SK-N-SH (cell line): ENCODE measurements at regions not wholly inside any gene's neighbourhood (a gene's known extent, or its start where the extent isn't known, plus 50 kb on each side); places are given as distances from the start of the nearest gene placed in this dataset.

Source experiments
- CHD2 ChIP-seq: fragments of 150-350 bp; IDR thresholded peaks from 2 replicates; pipeline ENCODE4 v1.6.1; 2018; ENCODE audit warnings: low read length; ENCODE audit not compliant: partially characterized antibody
- CTCF ChIP-seq: fragments of 200-600 bp; sonication (generic); IDR thresholded peaks from 2 replicates; pipeline ENCODE4 v1.6.1; 2017; ENCODE audit warnings: antibody characterized with exemption, mild to moderate bottlenecking, moderate library complexity
- EP300 ChIP-seq, 2 experiments: IDR thresholded peaks; 2 replicates each; pipeline versions ENCODE4 v1.4.0 to v1.6.1; 2012; ENCODE audit warnings: borderline replicate concordance in 1 of 2, low read depth in 1 of 2, low read length in 1 of 2
- EZH2phosphoT487 ChIP-seq: fragments of 200-600 bp; sonication (generic); IDR thresholded peaks from 2 replicates; pipeline ENCODE4 v1.6.1; 2017; ENCODE audit warnings: low read depth, mixed run types, mild to moderate bottlenecking, antibody characterized with exemption, moderate library complexity, borderline replicate concordance
- JUND ChIP-seq: IDR thresholded peaks from 2 replicates; pipeline ENCODE4 v1.4.0; 2012
- MAX ChIP-seq: IDR thresholded peaks from 2 replicates; pipeline ENCODE4 v1.4.0; 2012; ENCODE audit warnings: low read depth
- NRF1 ChIP-seq: IDR thresholded peaks from 2 replicates; pipeline ENCODE4 v1.6.1; 2012; ENCODE audit warnings: low read depth, mild to moderate bottlenecking, low read length
- POLR2AphosphoS5 ChIP-seq: IDR thresholded peaks from 2 replicates; pipeline ENCODE4 v1.6.1; 2012; ENCODE audit warnings: low read depth, low read length
- REST ChIP-seq: IDR thresholded peaks from 2 replicates; pipeline ENCODE4 v1.6.1; 2012; ENCODE audit warnings: mild to moderate bottlenecking, low read depth, low read length, moderate library complexity
- SIN3A ChIP-seq: IDR thresholded peaks from 2 replicates; pipeline ENCODE4 v1.6.1; 2012; ENCODE audit warnings: low read depth, mild to moderate bottlenecking, low read length, moderate library complexity, borderline replicate concordance
- SMC3 ChIP-seq: IDR thresholded peaks from 2 replicates; pipeline ENCODE4 v1.6.1; 2012; ENCODE audit warnings: low read depth, low read length, improper control_type of control experiment
- TCF12 ChIP-seq: IDR thresholded peaks from 2 replicates; pipeline ENCODE4 v1.4.0; 2012
- USF2 ChIP-seq: fragments of 150-350 bp; IDR thresholded peaks from 2 replicates; pipeline ENCODE4 v1.6.1; 2017; ENCODE audit warnings: antibody characterized with exemption, low read length, low read depth, borderline replicate concordance

GRCh38 chr10:130997267-130998045 lies 314.1 kb downstream of the TCERG1L start:
- TF ChIP-seq CTCF (no peak), NRF1 (no peak), REST (no peak), SMC3 (no peak), EP300 (IDR thresholded peaks at IDR 0.05; ENCODE audit: borderline replicate concordance in 1 of 2, low read depth in 1 of 2, low read length in 1 of 2) (no peak), SIN3A (no peak), MAX (no peak), POLR2AphosphoS5 (no peak), USF2 (no peak), JUND (no peak), TCF12 (no peak), CHD2 (no peak), EZH2phosphoT487 (no peak)
